Panc1 (cell line): ENCODE measurements at regions not wholly inside any gene's neighbourhood (a gene's known extent, or its start where the extent isn't known, plus 50 kb on each side); places are given as distances from the start of the nearest gene placed in this dataset.

Source experiments
- CTCF ChIP-seq: fragments of 450-650 bp; IDR thresholded peaks from 2 replicates; pipeline ENCODE4 v1.5.1; 2017; ENCODE audit warnings: mild to moderate bottlenecking
- POLR2AphosphoS5 ChIP-seq: IDR thresholded peaks from 2 replicates; pipeline ENCODE4 v1.6.1; 2012; ENCODE audit warnings: mild to moderate bottlenecking, low read depth, low read length, moderate library complexity
- REST ChIP-seq, 2 experiments: IDR thresholded peaks; 2 replicates each; pipeline ENCODE4 v1.6.1; 2011 to 2012; ENCODE audit warnings: low read depth in 2 of 2, control low read depth in 1 of 2, low read length in 1 of 2, mild to moderate bottlenecking in 1 of 2, moderate library complexity in 1 of 2; ENCODE audit not compliant: insufficient read depth in 1 of 2
- SIN3A ChIP-seq: IDR thresholded peaks from 2 replicates; pipeline ENCODE4 v1.6.1; 2012; ENCODE audit warnings: low read depth, mild to moderate bottlenecking, low read length, moderate library complexity, borderline replicate concordance; ENCODE audit not compliant: insufficient read depth

- TF ChIP-seq CTCF, result no peak
- no peak for TF ChIP-seq POLR2AphosphoS5
- TF ChIP-seq SIN3A, result no peak
- TF ChIP-seq REST (IDR thresholded peaks at IDR 0.05; ENCODE audit: insufficient read depth in 1 of 2, low read depth in 2 of 2, low read length in 1 of 2), result no peak
Measured at GRCh38 chr9:129544761-129545160, 76.1 kb downstream of the C9orf50 start.
